Sigmoid colon (tissue), 4 donors: ENCODE measurements at regions not wholly inside any gene's neighbourhood (a gene's known extent, or its start where the extent isn't known, plus 50 kb on each side); places are given as distances from the start of the nearest gene placed in this dataset.

Experiments
- EP300 ChIP-seq, 4 donors: sonication (generic); formaldehyde crosslinking; IDR thresholded peaks; one replicate each; pipeline ENCODE4 v1.6.1; 2017; ENCODE audit warnings: antibody characterized with exemption in 4 of 4
- POLR2A ChIP-seq, 2 donors: fragments of 450-650 bp; IDR thresholded peaks; one replicate each; pipeline ENCODE4 v1.6.1; 2016; ENCODE audit warnings: antibody characterized with exemption in 2 of 2, mild to moderate bottlenecking in 2 of 2, moderate library complexity in 2 of 2
- POLR2AphosphoS5 ChIP-seq, 4 donors: sonication (generic); formaldehyde crosslinking; IDR thresholded peaks; one replicate each; pipeline ENCODE4 v1.6.1; 2017; ENCODE audit warnings: antibody characterized with exemption in 4 of 4
- TF ChIP-seq, protein P1 (sequence below), 4 experiments: fragments of 450-650 bp in 3 of 4; fragments of 200-600 bp in 1 of 4; IDR thresholded peaks; one replicate each; pipeline ENCODE4 v1.5.1; 2016 to 2019; ENCODE audit warnings: antibody characterized with exemption in 4 of 4, mild to moderate bottlenecking in 3 of 4, moderate library complexity in 2 of 4

- TF ChIP-seq, protein P1, sequence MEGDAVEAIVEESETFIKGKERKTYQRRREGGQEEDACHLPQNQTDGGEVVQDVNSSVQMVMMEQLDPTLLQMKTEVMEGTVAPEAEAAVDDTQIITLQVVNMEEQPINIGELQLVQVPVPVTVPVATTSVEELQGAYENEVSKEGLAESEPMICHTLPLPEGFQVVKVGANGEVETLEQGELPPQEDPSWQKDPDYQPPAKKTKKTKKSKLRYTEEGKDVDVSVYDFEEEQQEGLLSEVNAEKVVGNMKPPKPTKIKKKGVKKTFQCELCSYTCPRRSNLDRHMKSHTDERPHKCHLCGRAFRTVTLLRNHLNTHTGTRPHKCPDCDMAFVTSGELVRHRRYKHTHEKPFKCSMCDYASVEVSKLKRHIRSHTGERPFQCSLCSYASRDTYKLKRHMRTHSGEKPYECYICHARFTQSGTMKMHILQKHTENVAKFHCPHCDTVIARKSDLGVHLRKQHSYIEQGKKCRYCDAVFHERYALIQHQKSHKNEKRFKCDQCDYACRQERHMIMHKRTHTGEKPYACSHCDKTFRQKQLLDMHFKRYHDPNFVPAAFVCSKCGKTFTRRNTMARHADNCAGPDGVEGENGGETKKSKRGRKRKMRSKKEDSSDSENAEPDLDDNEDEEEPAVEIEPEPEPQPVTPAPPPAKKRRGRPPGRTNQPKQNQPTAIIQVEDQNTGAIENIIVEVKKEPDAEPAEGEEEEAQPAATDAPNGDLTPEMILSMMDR (IDR thresholded peaks at IDR 0.05): no peak
- TF ChIP-seq EP300 (IDR thresholded peaks at IDR 0.05) (no peak), POLR2A (IDR thresholded peaks at IDR 0.05) (no peak), POLR2AphosphoS5 (IDR thresholded peaks at IDR 0.05) (no peak)
Observed at GRCh38 chr10:44153918-44154670, 230.8 kb downstream of the CXCL12 start.
